Brain microvascular endothelial cell (primary cell): ENCODE measurements at regions not wholly inside any gene's neighbourhood (a gene's known extent, or its start where the extent isn't known, plus 50 kb on each side); places are given as distances from the start of the nearest gene placed in this dataset.

ENCODE experiments used
- DNase-seq: peaks from one replicate; pipeline ENCODE4 v3.0.0-alpha.2; 2020
- H3K27ac ChIP-seq: fragments of 250-450 bp; sonication (Bioruptor Pico); 2 replicates; pipeline ENCODE4 v1.5.1; 2020; ENCODE audit warnings: mild to moderate bottlenecking, moderate library complexity
- H3K27me3 ChIP-seq: fragments of 250-450 bp; sonication (Bioruptor Pico); replicated peaks from 2 replicates; pipeline ENCODE4 v1.5.1; 2020; ENCODE audit warnings: mild to moderate bottlenecking
- H3K36me3 ChIP-seq: fragments of 250-450 bp; sonication (Bioruptor Pico); replicated peaks from 2 replicates; pipeline ENCODE4 v1.5.1; 2020; ENCODE audit warnings: mild to moderate bottlenecking
- H3K4me3 ChIP-seq: 2 replicates; pipeline ENCODE4 v1.5.1; 2011; ENCODE audit warnings: low read depth, mild to moderate bottlenecking, control low read depth, low read length, moderate library complexity
- in situ Hi-C: cut with HindIII; loops from 2 replicates; pipeline ENCODE4 v1.10.0; 2017; ENCODE audit warnings: low sequenced_read_pairs, low pct_ligation_motif_present
- TF ChIP-seq, protein P1 (sequence below): IDR thresholded peaks from 2 replicates; pipeline ENCODE4 v1.5.1; 2011; ENCODE audit warnings: low read depth, mild to moderate bottlenecking, moderate library complexity, low read length, control low read depth, inconsistent platforms; ENCODE audit errors: missing control alignments

GRCh38 chr14:28406196-28406595 is 360.4 kb upstream of the FOXG1 start:
- Histone ChIP-seq H3K27me3 (no peaks in the 10 kb centered on the region), H3K27ac (no peak overlapping the region), H3K36me3 (no peaks in the 10 kb centered on the region), H3K4me3 (no peak overlapping the region)
- no peak for DNase-seq
- in situ Hi-C loops, result no loop called here
- TF ChIP-seq, protein P1, sequence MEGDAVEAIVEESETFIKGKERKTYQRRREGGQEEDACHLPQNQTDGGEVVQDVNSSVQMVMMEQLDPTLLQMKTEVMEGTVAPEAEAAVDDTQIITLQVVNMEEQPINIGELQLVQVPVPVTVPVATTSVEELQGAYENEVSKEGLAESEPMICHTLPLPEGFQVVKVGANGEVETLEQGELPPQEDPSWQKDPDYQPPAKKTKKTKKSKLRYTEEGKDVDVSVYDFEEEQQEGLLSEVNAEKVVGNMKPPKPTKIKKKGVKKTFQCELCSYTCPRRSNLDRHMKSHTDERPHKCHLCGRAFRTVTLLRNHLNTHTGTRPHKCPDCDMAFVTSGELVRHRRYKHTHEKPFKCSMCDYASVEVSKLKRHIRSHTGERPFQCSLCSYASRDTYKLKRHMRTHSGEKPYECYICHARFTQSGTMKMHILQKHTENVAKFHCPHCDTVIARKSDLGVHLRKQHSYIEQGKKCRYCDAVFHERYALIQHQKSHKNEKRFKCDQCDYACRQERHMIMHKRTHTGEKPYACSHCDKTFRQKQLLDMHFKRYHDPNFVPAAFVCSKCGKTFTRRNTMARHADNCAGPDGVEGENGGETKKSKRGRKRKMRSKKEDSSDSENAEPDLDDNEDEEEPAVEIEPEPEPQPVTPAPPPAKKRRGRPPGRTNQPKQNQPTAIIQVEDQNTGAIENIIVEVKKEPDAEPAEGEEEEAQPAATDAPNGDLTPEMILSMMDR, result no peak

DNA sequence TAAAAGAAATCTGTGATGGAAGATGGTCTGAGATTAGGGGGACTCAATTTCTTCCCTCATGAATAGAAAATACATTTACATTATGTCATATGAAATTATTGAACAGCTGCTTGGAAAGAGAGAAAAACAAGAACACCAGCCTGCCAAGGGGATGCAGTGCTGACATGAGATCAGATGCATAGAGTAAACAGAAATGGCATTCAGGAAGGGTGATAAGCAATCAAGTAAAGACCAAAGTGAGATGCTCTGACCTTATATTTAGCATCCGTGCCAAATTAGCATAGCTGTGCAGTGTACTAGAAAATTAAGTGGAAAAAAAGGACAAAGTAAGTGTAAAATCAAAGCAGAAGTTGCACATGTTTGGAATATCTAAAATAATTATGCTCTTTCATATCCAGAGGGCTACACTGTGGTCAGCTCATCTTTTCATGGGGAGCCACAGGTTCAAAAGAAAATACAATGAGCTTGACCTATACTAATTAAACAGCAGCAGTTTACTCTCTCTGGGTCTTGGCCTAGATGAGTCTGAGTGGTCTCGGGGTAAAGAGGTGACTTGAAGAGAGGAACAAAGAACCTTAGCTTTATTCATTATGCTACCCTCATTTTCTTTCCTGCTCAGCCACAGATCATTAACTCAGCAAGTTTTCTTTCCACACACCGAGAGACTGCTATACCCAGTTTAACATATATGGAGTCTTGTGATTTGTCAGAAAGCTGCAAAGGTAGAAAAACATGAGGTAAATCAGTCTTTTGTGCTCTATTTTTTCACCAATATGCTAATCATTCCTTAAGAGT is 359.4 kb upstream of the FOXG1 start:
- TF ChIP-seq, protein P1, result no peak
- no peaks in the 10 kb centered on the region for H3K27me3 ChIP-seq
- in situ Hi-C loops, result no loop called here

DNA sequence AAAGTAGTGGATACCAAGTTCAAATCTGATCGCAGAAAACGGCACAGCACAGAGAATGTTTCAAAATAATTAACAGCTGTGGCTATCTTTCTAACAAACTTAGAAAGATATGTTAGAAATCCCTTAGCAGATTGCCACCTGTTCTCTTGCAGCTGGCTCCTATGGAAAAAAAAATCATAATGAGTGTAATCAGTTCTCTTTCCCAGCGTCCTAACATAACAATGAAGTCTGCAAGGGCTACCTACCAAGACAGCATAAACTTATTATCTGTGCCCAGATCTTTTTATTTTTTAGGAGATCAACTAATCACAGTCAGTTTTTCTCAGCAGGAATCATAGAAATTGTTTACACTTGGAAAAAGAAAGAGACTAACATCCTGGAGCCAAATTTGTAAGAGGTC is 358.6 kb upstream of the FOXG1 start:
- no peak overlapping the region for H3K4me3 ChIP-seq
- no peaks in the 10 kb centered on the region for H3K27me3 ChIP-seq

More for the DNA sequence above, 359.4 kb upstream of the FOXG1 start:
- Histone ChIP-seq H3K36me3 (no peaks in the 10 kb centered on the region), H3K27ac (no peak overlapping the region), H3K4me3 (no peak overlapping the region)
- no peak for DNase-seq

GRCh38 chr14:28412077-28412476 is 354.5 kb upstream of the FOXG1 start:
- Histone ChIP-seq H3K27me3 (no peaks in the 10 kb centered on the region), H3K4me3 (no peak overlapping the region), H3K36me3 (no peaks in the 10 kb centered on the region), H3K27ac (no peak overlapping the region)
- no peak for DNase-seq
- in situ Hi-C loops, result no loop called here
- TF ChIP-seq, protein P1, result peak; percentile 13

More for the DNA sequence above, 358.6 kb upstream of the FOXG1 start:
- in situ Hi-C loops, result no loop called here
- DNase-seq, result no peak
- no peaks in the 10 kb centered on the region for H3K36me3 ChIP-seq
- no peak overlapping the region for H3K27ac ChIP-seq
- TF ChIP-seq, protein P1, result no peak

DNA sequence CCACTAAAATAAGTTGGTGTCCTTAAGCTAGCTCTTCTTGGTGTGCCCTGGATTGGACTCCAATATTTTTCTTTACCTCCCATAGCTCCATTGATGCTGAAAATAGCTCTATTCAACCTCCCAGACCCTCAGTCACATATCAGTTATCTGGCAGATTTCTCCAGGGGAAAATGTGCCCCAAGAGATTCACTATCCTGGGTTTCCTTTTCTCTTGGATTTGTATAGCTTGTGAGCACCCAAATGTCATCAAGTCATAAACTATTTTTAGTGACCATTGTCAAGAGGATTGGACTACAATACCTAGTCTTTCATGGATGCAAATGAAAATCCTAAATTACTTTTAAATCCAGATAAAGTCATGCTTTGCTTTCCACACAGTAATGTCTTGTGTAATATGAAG is 339.6 kb upstream of the FOXG1 start:
- TF ChIP-seq, protein P1, result no peak
- no peak for DNase-seq
- in situ Hi-C loops, result no loop called here
- Histone ChIP-seq H3K4me3 (no peak overlapping the region), H3K27ac (no peak overlapping the region), H3K27me3 (no peaks in the 10 kb centered on the region), H3K36me3 (no peaks in the 10 kb centered on the region)

DNA sequence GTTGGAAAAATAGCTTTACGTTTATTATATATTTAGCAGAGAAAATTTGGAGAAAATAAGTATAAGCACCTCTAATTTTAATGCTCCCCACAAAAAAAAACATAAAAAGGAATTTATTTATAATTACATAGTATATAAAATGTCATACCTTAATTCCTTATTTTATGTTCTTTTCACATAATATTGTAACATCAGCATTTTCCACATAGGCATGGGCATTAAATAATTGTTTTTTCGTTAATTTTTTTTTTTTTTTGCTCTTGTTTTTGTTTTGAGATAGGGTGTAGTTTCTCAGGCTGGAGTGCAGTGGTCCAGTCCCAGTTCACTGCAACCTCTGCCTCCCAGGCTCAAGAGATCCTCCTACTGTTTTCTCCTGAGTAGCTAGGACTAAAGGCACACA is 329.8 kb upstream of the FOXG1 start:
- Histone ChIP-seq H3K27me3 (no peaks in the 10 kb centered on the region), H3K36me3 (no peaks in the 10 kb centered on the region), H3K27ac (no peak overlapping the region), H3K4me3 (no peak overlapping the region)
- TF ChIP-seq, protein P1, result no peak
- in situ Hi-C loops, result no loop called here
- no peak for DNase-seq
